ENCODE measurements at regions not wholly inside any gene's neighbourhood (a gene's known extent, or its start where the extent isn't known, plus 50 kb on each side); places are given as distances from the start of the nearest gene placed in this dataset.
"Not testable (repeated sequence)": the region's sequence is repeated elsewhere in the genome, so short reads cannot be mapped to it uniquely, and the experiment has no call there.

DNA sequence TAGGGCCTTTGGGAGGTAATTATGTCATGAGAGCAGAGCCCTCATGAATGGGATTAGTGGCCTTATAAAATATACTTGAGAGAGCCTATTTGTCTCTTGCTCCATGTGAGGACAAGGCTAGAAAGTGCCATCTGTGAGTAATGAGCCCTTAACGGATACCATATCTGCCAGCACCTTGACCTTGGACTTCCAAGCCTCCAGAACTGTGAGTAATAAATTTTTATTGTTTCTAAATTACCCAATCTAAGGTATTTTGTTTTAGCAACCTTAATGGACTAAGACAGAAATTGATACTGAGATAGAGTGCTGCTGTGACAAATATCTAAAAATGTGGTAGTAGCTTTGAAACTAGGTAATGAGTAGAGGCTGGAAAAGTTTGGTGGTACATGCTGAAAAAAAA, 285.0 kb upstream of the DIPK2B start:
- H3K27me3 Mint-ChIP-seq = no peaks in the 10 kb centered on the region
- no peak for ATAC-seq
- no peak overlapping the region for H3K4me3 Mint-ChIP-seq
- H3K9me3 ChIP-seq (ENCODE audit: control insufficient read depth, low read length, poor library complexity, severe bottlenecking) = no peaks in the 10 kb centered on the region
- H3K4me1 Mint-ChIP-seq = no peaks in the 10 kb centered on the region
- peaks cover 2% of the 10 kb centered on the region for H3K36me3 Mint-ChIP-seq (ENCODE audit: low read depth)
- no peak for DNase-seq
- H3K27ac Mint-ChIP-seq = no peak overlapping the region

DNA sequence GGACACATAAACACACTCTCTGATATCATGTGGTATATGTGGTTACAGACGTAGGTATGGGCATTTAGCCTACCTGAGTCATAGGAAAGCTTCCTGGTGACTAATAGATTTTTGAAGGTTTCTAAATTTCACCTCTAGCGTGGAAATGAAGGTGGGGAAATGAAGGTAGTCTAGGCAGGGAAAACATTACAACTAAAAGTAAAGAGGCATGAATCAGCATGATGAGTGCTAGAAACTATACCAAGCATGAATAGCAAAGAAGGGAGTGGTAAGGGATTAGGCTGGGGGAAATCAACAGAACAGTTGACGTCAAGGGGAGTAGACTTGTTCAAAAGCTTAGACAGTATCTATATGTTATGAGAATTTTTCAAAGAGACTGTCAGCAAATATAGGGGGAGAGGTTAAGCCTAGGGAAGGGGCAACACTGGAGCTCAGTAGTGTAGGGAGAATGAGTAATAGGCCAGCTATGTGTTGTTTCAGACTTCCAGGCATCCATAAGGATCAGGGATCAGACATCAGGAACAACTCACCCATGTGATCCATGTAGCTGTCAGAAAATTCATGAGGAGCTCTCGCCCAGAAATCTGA, 279.3 kb upstream of the DIPK2B start:
- H3K9me3 ChIP-seq (ENCODE audit: control insufficient read depth, low read length, poor library complexity, severe bottlenecking) = no peaks in the 10 kb centered on the region
- Mint-ChIP-seq H3K27ac (no peak overlapping the region), H3K4me3 (no peak overlapping the region), H3K36me3 (ENCODE audit: low read depth) (no peaks in the 10 kb centered on the region), H3K4me1 (no peaks in the 10 kb centered on the region), H3K27me3 (no peaks in the 10 kb centered on the region)
- no peak for ATAC-seq
- DNase-seq = no peak

DNA sequence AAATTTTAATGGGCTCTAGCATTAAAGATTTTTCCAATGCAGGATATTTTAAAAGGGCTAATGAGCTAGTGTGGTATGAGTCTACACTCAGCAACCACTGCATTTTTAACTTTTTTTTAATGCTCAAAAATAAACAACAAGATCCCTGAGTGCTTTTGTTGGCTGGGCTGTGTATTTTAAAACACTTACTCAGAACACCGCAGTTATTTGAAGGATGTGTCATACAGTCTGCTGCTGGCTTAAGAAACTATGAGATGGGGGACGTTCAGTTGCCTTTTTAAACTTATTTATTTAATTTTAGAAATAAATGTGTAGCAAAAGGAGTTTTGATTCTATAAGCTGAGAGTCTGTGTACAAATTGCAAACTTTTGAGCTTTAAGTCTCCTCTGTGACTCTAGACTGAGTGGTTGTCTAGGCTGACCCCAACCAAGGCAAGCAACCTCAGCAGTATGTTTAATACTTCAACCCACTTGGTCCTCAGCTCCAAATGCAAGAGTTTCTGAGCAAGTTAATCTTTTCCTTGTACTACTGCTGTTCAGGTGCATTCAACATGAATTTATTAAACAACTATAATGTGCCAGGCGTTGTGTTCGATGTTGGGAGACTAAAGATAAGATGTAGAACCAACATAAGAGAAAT, 278.6 kb upstream of the DIPK2B start:
- H3K4me1 Mint-ChIP-seq = no peaks in the 10 kb centered on the region
- H3K9me3 ChIP-seq (ENCODE audit: control insufficient read depth, low read length, poor library complexity, severe bottlenecking) = no peaks in the 10 kb centered on the region
- no peaks in the 10 kb centered on the region for H3K36me3 Mint-ChIP-seq (ENCODE audit: low read depth)
- H3K27ac Mint-ChIP-seq = no peak overlapping the region
- no peak for DNase-seq
- H3K27me3 Mint-ChIP-seq = no peaks in the 10 kb centered on the region
- H3K4me3 Mint-ChIP-seq = no peak overlapping the region
- ATAC-seq = no peak

DNA sequence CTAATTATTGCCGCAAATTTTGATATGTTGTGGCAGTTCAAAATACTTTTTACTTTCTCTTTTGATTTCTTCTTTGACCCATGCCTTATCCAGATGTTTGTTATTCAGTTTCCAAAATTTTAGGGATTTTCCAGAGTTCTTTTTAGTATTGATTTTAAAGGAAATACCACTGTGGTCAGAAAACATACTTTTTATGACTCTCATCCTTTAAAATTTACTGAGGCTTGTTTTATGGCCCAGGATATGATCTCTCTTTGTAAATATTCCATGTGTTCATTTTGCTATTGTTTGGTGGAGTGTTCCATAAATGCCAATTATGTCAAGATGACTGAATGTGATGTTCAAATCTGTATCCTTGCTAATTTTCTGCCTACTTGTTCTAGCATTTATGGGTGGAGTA, 272.3 kb upstream of the DIPK2B start:
- H3K9me3 ChIP-seq (ENCODE audit: control insufficient read depth, low read length, poor library complexity, severe bottlenecking) = no peaks in the 10 kb centered on the region
- H3K27ac Mint-ChIP-seq = no peak overlapping the region

DNA sequence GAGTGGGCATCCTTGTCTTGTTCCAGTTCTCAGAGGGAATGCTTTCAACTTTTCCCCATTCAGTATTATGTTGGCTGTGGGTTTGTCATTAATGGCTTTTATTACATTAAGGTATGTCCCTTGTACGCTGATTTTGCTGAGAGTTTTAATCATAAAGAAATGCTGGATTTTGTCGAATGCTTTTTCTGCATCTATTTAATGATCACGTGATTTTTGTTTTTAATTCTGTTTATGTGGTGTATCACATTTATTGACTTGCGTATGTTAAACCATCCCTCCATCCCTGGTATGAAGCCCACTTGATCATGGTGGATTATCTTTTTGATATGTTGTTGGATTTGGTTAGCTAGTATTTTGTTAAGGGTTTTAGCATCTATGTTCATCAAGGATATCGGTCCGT, 266.9 kb upstream of the DIPK2B start:
- not testable (repeated sequence) for ATAC-seq; H3K27me3 Mint-ChIP-seq; H3K36me3 Mint-ChIP-seq (ENCODE audit: low read depth); H3K27ac Mint-ChIP-seq; H3K4me1 Mint-ChIP-seq; H3K9me3 ChIP-seq (ENCODE audit: control insufficient read depth, low read length, poor library complexity, severe bottlenecking); H3K4me3 Mint-ChIP-seq; DNase-seq

More for the DNA sequence above, 272.3 kb upstream of the DIPK2B start:
- H3K36me3 Mint-ChIP-seq (ENCODE audit: low read depth) = no peaks in the 10 kb centered on the region
- no peaks in the 10 kb centered on the region for H3K27me3 Mint-ChIP-seq
- H3K4me3 Mint-ChIP-seq = no peak overlapping the region
- no peak for ATAC-seq
- no peak for DNase-seq
- H3K4me1 Mint-ChIP-seq = no peaks in the 10 kb centered on the region

DNA sequence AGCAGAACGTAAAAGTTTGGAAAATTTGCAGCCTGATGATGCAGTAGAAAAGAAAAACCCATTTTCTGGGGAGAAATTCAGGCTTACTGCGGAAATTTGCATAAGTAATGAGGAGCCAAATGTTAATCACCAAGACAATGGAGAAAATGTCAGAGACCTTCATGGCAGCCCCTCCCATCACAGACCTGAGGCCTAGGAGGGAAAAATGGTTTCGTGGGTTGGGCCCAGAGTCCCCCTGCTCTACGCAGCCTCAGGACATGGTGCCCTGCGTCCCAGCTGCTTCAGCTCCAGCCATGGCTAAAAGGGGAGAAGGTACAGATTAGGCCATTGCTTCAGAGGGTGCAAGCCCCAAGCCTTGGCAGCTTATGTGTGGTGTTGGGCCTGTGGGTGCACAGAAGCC, 255.1 kb upstream of the DIPK2B start:
- ATAC-seq; H3K4me3 Mint-ChIP-seq; H3K27me3 Mint-ChIP-seq; H3K4me1 Mint-ChIP-seq; H3K9me3 ChIP-seq (ENCODE audit: control insufficient read depth, low read length, poor library complexity, severe bottlenecking); H3K36me3 Mint-ChIP-seq (ENCODE audit: low read depth); DNase-seq; H3K27ac Mint-ChIP-seq: not testable (repeated sequence)

DNA sequence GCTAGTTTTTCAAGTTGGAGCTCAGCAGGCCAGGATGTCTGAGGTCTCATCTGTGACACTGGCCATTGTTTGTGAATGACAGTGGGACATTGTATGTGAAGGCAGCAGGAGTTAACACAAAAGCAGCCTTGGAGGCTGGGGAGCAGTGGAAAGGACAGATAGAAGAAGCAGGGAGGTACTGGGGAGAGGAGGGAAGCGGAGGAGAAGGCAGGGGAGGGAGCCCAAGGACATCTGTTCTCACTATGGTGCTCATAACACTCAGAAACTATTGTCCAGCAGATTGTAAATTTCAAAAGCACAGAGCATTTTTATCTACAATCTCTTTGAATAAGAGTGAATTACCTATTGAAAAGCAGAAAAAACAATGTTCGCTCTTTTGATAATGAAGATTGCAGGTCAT, 253.6 kb upstream of the DIPK2B start:
- H3K9me3 ChIP-seq (ENCODE audit: control insufficient read depth, low read length, poor library complexity, severe bottlenecking) = no peaks in the 10 kb centered on the region
- DNase-seq (no peak), ATAC-seq (no peak)
- Mint-ChIP-seq H3K27ac (no peak overlapping the region), H3K4me1 (no peaks in the 10 kb centered on the region), H3K36me3 (ENCODE audit: low read depth) (no peaks in the 10 kb centered on the region), H3K27me3 (peaks cover 5% of the 10 kb centered on the region), H3K4me3 (no peak overlapping the region)

DNA sequence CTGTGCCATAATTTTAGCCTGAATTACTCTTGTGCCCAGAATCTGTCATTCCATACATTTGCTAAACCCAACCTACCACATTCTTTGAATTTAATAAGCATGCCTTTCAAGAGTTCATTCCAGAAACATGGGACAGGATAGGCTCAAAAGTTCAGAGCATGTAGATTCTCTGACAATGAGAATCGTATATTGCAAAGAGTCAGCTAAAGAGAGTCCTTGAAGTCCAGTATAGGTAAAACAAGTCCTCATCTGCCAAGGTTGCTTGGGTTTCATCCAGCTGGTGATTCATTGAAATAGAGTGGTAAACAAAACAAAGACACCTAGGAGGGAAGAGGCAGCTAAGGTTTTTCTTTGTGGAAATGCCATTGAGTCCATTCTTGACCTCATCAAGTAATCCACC, 249.3 kb upstream of the DIPK2B start:
- DNase-seq = no peak
- peaks cover 5% of the 10 kb centered on the region for H3K27me3 Mint-ChIP-seq
- no peak for ATAC-seq
- H3K9me3 ChIP-seq (ENCODE audit: control insufficient read depth, low read length, poor library complexity, severe bottlenecking) = no peaks in the 10 kb centered on the region
- no peaks in the 10 kb centered on the region for H3K4me1 Mint-ChIP-seq
- no peak overlapping the region for H3K4me3 Mint-ChIP-seq
- H3K27ac Mint-ChIP-seq = no peak overlapping the region
- no peaks in the 10 kb centered on the region for H3K36me3 Mint-ChIP-seq (ENCODE audit: low read depth)

DNA sequence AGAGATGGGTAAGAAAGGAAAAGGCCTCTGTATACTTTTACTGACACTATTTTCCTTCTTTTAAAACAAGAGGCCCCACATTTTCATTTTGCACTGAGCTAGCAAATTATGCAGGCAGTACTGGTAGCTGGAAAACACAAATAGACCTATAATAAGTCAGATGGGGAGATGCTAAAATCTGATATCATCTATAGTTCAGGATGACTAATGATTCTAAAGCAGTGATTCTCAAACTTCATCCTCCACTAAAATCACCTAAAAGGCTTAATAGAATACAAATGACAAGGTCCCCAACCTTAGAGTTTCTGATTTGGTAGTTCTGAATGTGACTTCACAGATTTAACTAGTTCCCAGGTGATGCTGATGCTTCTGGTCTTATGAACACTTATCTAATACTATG, 247.3 kb upstream of the DIPK2B start:
- peaks cover 5% of the 10 kb centered on the region for H3K27me3 Mint-ChIP-seq
- H3K9me3 ChIP-seq (ENCODE audit: control insufficient read depth, low read length, poor library complexity, severe bottlenecking) = no peaks in the 10 kb centered on the region
- DNase-seq (no peak), ATAC-seq (no peak)
- H3K4me1 Mint-ChIP-seq = no peaks in the 10 kb centered on the region
- H3K4me3 Mint-ChIP-seq = no peak overlapping the region
- H3K36me3 Mint-ChIP-seq (ENCODE audit: low read depth) = no peaks in the 10 kb centered on the region
- no peak overlapping the region for H3K27ac Mint-ChIP-seq

DNA sequence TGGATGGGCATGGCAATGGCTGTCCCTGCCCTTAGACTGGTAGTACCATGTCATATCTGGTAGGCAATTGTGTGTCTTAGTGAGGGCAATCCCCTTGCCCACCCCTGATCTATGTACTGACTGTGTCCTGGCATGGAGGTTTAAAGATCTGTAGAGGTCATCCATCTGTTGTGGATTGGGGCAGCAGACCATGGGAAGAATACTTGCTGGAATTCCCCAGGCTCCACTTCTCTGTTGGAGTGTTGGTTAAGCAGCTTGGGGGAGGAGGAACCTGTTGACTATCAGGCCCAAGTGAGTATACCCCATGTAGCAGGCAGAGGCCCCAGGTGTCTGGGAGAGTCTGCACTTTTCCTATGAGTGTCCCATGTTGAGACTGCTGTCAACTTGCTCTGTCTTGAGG, 246.7 kb upstream of the DIPK2B start:
- H3K9me3 ChIP-seq (ENCODE audit: control insufficient read depth, low read length, poor library complexity, severe bottlenecking) = no peaks in the 10 kb centered on the region
- H3K4me1 Mint-ChIP-seq = no peaks in the 10 kb centered on the region
- DNase-seq = no peak
- H3K27ac Mint-ChIP-seq = no peak overlapping the region
- H3K27me3 Mint-ChIP-seq = peaks cover 4% of the 10 kb centered on the region
- no peaks in the 10 kb centered on the region for H3K36me3 Mint-ChIP-seq (ENCODE audit: low read depth)
- no peak for ATAC-seq
- no peak overlapping the region for H3K4me3 Mint-ChIP-seq

DNA sequence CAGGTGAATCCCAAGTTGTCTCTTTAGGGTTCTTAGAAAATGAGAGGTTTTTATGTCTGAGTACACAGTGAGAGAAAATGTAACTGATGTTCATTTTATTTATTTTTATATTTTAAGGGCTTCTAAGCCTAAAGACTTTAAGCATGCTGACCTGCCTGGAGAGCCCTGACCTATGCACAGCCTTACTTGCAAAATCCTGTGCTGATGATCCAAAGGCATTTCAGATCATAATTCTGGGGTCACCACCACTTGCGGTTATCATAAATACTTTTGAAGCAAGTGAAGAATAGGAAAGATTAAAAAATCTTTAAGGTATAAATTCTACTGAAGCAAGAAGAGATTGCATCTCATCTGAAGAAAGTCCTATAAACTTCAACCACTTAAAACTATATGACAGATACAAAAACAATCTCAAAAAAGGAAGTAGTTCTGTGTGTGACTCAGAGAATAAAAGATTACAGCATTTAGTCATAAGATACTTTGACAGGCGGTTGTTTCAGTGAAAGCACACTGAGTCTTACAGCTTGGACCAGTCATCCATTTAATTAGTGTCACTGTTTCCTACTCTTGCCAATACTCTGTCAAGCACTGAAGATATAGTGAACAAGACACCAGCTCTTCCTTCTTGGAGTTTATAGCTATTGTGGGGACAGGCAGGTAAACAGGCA, 245.2 kb upstream of the DIPK2B start:
- no peaks in the 10 kb centered on the region for H3K9me3 ChIP-seq (ENCODE audit: control insufficient read depth, low read length, poor library complexity, severe bottlenecking)
- DNase-seq (no peak), ATAC-seq (no peak)
- Mint-ChIP-seq H3K27ac (no peak overlapping the region), H3K4me3 (no peak overlapping the region), H3K4me1 (no peaks in the 10 kb centered on the region), H3K27me3 (no peaks in the 10 kb centered on the region), H3K36me3 (ENCODE audit: low read depth) (no peaks in the 10 kb centered on the region)

DNA sequence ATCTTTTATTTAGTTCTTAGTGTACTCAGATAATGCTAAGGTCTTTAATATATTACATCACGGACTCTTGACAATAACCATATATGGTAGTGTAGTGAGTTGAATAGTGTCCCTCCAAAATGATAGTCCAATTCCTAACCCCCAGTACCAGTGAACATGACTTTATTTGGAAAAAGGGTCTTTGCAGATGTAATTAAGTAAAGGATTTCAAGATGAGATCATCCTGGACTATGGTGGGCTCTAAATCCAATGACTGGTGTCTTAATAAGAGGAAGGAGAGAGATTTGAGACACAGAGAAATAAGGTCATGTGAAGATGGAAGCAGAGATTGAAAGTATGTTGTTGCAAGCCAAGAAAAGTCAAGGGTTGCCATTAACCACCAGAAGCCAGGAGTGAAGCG, 236.5 kb upstream of the DIPK2B start:
- ATAC-seq = no peak
- Mint-ChIP-seq H3K27me3 (peaks cover 15% of the 10 kb centered on the region), H3K27ac (no peak overlapping the region), H3K4me1 (no peaks in the 10 kb centered on the region), H3K4me3 (no peak overlapping the region), H3K36me3 (ENCODE audit: low read depth) (peaks cover 3% of the 10 kb centered on the region)
- no peaks in the 10 kb centered on the region for H3K9me3 ChIP-seq (ENCODE audit: control insufficient read depth, low read length, poor library complexity, severe bottlenecking)
- DNase-seq = no peak

DNA sequence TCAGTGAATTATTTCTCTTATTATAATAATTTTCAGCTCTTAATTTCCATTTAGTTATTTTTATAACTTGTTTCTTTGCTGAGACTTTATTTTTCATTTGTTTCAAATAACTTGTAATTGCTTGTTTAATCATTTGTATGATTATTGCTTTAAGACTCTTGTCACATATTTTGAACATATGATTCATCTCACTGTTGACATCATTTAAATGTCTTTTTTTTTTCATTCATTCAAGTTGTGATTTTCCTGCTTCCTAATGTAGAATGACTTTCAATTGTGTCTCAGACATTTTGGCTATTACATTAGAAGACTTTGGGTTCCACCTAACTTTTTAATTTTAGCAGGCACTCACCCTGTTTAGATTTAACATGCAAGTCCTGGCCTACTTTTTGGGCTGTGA, 234.8 kb upstream of the DIPK2B start:
- H3K4me1 Mint-ChIP-seq = no peaks in the 10 kb centered on the region
- peaks cover 18% of the 10 kb centered on the region for H3K27me3 Mint-ChIP-seq
- DNase-seq (no peak), ATAC-seq (no peak)
- no peaks in the 10 kb centered on the region for H3K9me3 ChIP-seq (ENCODE audit: control insufficient read depth, low read length, poor library complexity, severe bottlenecking)
- H3K36me3 Mint-ChIP-seq (ENCODE audit: low read depth) = peaks cover 3% of the 10 kb centered on the region
- no peak overlapping the region for H3K4me3 Mint-ChIP-seq
- no peak overlapping the region for H3K27ac Mint-ChIP-seq

DNA sequence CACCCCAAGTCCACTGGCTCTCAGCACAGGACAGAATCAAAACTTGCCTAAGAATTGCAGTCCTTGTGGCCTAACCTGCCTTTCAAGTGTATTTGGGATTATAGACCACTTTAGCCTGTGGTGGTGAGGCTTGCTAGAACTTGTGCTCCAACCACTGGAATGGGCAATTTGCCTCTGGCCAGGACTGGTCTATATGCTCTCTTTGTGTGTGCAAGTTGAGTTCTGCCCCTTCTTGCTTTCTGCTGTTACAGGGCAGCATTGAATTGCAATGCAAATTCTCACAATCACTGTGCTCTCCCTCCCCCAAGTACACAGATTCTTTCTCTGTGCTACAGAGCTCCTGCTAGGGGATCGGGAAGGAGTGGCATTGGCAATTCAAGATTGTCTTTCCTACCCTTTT, 233.6 kb upstream of the DIPK2B start:
- Mint-ChIP-seq H3K36me3 (ENCODE audit: low read depth) (peaks cover 3% of the 10 kb centered on the region), H3K27ac (no peak overlapping the region), H3K4me1 (no peaks in the 10 kb centered on the region), H3K27me3 (peaks cover 18% of the 10 kb centered on the region), H3K4me3 (no peak overlapping the region)
- no peaks in the 10 kb centered on the region for H3K9me3 ChIP-seq (ENCODE audit: control insufficient read depth, low read length, poor library complexity, severe bottlenecking)
- DNase-seq = no peak
- no peak for ATAC-seq

Measured in T-helper 17 cell (primary cell).